8988T (cell line): ENCODE measurements at regions not wholly inside any gene's neighbourhood (a gene's known extent, or its start where the extent isn't known, plus 50 kb on each side); places are given as distances from the start of the nearest gene placed in this dataset.

Experiments used
- DNase-seq: peaks from one replicate; pipeline ENCODE4 v3.0.0; 2011

DNA sequence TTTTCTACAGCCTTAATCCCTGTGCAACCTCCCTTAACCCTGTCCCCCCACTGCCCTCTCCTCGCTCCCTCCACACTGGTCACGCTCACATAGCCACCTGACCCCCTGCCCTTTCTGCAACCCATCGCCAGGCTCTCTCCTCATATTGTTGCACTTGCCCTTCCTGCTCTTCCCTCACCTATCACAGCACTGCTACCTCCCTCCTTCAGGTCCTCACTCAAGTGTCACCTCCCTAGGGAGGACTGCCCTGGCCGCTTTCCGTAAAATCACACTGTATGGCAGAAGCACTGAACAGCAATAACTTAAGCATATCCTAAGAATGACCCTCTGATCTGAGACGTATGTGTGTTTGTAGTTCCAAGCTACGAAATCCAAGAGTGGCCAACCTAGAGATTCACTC lies 406.0 kb downstream of the SIPA1L2 start:
- no peak for DNase-seq

DNA sequence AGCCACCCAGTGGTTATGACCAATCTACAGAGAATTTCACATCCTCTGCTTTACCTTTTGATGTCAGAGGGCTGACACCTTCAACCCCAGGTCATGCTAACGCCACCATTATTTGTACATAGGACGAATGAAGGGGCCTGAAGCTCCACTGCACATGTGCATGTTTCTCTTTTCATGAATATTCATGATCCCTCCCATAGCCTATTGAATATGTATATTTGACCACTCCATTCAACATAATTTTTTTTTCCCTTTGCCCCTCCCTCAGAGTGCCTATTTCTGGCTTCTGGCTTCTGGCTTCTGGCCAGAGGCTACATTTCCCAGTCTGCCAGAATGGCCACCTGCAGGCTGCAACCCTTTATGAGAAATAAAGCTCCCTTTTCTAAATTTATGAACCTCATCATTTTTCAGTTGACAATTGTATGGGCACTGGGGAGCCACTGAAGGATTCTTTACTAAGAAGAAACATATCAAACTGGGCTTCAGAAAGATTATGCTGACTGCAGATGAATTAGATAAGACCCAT lies 406.7 kb downstream of the SIPA1L2 start:
- DNase-seq: no peak

DNA sequence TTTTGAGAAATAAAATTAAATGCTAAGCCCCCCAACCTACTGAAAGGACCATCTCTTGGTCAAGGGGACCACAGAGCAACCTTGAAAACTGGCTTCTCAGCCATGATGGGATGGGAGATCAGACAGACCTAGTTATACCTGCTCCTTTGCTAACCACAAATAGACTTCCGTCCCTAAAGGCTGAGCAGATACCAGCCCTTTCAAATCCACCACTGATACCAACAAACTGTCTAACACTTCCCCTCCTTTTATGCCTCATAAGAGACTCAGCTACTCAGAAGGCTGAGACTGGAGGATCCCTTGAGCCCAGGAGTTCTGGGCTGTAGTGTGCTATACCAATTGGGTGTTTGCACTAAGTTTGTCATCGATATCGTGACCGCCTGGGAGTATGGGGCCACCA lies 407.3 kb downstream of the SIPA1L2 start:
- DNase-seq: no peak

DNA sequence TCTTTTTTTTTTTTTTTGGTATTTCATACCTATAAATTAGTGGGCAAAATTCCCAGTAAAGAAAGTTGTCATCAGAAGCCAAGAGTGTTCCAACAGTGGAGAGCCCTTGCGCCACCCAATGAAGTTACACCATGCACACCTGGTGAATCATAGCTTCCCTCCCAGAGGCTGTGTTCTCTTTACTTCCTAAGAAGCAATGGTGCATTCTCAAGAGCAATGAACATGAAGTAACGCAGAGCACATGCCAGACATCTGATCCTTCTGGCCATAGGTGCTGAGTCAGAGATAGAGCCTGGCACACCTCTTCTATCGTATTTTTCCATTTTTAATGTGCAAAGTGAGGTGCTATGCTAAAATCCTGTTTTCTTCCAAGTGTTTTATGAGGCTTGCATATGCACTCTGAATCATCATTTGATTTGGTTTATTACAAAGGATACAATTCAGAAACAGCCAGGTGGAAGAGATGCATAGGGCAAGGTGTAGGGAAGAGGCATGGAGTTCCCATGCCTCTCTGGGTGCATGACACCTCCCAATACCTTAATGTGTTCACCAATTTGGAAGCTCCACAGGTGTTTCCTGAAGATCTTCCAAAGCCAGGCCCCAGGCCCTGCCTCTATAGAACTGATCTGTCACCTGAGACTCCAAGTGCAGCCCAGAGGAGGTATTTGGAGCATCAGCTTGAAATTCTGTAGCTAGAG lies 408.0 kb downstream of the SIPA1L2 start:
- DNase-seq: no peak

DNA sequence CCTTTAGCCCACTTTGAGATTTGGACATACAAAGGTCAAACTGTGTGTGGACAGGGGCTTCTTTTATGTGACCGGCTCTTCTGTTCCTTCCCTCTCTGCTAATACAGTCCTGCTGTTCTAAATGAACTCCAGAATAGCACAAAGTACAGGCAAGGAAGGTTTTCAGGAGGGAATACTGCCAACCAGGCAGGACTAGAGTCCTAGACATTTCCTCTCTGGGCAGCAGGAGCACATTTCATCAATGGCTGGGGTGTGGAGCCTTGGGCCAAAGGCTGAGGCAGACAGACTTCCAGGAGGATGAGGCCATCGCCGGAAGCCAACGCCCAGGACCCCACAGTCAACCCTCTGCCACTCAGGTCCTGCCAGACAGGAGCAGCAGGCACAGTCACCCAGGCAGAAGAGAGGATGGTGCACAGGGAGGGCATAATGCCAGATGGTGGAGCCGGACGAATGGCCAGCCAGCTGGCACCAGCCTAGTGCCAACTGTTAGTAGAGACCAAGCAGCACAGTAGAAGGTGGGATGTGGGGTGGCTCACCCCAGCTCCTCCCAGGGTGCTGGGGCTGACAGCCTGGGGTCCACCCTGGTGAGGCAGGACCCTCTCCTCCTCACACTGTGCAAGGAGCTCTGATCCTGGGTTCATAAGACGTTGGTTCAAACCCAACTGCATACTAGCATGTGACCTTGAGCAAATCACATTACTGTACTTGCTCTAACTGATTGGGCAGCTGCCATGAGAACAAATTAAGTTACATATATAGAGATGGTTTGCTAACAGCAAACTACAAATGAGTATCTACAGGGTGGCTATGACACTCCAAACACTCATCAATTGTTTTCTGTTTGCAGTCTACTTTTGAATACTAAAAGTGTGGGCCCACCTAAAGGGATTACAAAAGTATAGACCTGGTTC lies 410.7 kb downstream of the SIPA1L2 start:
- no peak for DNase-seq

DNA sequence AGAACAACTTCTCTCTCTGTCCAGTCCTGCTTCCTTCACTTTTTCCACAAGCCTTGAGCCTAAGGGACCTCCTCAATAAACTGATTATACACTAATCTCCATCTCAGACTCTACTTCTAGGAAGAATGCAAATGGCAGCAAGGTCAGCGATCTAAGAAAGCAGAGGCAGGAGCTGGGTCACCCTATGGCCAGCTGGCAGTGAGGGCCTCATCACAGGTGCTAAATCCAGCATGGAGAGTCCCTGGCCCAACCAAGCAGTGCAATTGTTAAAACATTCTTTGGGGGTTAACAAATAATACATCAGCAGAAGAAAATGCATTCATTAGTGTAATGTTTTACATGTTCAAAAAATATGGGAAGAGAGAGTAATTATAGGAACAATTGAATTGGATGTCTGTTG lies 416.0 kb downstream of the SIPA1L2 start:
- DNase-seq: no peak

DNA sequence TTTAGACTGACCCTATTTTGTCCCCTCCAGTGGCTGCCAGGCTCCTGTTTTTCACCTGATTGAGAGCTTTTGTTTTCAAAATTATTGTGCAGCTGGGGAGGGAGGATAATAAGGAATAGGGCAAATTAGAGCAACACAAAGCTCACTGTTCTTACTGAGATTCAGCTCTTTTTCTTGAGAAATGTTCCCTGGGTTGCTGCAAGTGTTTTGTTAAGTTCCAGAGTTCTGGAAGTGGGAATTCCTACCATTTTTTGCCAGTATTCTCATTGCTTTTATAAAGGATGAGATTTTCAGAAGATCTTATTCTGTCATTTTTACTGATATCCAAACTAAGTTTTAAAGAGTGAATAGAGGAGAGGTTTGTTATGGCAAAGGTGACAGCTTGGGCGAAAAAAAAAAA lies 417.7 kb downstream of the SIPA1L2 start:
- no peak for DNase-seq

DNA sequence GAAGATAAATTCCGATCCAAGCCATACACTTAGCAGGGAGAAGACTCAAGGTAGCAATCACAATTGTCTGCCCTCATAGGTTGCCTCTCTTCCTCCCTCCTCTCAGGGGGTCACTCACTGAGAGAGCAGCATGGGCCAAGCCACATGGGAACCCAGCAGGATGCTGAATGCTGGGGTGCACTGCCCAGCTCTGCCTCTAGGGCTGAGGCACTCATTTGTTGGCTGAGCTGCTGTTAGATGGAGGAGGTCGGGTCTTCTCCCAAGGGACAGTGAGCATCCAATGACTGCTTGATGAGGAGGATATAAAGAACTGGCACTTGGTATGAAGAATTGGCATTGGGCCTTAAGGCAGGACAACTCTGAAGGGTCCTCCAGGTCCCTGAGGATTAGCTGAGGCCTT lies 418.8 kb downstream of the SIPA1L2 start:
- peak; percentile 21 for DNase-seq

DNA sequence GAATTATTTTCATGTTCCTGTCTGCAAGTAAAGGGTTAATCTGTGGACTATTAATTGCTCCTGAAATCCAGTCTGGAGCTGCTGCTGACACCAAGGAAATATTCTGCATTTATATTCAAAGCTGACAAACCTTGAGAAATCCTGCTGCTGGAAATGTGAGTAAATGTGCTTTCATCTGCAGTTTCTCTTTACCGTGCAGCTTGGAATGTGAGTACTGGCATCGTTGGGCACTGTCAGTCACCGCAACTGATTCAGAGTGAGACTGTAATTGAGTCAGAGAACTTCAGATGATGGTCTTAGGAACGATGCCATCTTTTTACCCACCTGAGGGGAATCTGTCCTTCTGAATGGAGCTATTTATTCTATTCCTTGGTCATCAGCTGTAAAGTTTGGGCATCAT lies 420.6 kb downstream of the SIPA1L2 start:
- DNase-seq: no peak

DNA sequence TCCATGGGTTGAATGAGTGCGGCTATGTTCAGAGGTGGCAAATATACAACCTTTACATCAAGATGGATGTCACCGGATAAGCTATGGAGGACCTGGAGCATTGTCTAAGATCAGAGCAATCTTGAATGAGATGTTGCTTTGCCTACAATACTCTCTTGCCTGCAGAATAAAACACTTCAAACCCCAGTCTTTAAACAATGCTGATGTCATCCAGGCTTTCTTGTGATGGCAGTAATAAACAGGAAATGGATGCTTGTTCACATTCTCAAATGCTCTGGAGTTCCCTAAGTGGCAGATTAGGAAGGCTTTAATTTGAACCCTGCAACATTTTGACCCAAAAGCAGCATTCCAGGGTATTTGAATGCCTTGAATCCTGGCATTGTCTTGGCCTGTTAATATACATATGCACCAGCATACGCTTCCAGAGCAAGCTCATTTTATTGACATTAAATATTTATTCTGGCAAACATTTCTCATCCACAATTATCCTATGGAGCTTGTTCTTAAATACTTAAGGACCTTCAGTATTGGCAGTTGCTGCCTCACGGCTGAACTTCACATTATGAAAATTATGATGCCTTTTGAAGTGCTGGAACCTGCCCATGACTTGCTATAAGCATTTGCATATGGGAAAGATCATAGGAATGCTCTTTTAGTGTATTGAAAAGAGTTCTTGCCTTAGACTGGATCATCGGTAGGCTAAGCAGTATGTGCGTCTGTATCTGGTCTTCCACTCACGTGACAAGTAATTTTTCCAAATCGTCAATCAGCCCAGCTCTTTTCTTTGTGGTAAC lies 422.7 kb downstream of the SIPA1L2 start:
- no peak for DNase-seq

DNA sequence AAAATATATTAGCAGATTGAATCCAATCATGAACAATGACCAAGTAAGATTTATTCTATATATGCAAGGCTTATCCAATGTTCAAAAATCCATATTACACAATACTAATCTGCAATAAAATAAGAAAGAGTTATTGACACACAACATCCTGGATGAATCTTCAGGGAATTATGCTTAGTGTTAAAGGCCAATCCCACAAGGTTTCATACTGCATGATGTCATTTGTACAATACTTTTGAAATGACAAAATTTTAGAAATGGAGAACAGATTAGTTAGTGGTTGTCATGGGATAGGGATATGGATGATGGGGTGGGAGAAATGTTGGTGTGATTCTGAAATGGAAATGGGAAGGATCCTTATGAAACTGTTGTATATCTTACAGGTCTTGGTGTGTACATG lies 425.7 kb downstream of the SIPA1L2 start:
- DNase-seq: no peak

DNA sequence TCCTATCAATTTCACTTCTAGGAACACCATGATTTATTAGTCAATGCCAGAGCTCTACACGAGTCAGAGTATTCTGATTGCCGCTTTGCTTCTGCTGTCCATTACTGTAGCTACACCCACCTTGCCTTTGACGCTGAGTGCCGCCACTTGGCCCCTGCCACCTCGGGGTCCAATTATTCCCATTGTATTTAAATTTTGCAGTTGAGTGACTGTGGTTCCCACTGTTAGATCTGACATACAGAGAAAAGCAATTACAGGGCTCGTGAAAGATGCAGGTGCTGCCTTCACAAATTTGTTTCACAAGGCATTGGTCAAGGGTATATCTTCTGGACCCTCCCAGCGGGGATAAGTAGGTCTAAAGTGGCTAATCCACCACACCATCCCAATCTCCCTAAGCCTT lies 428.9 kb downstream of the SIPA1L2 start:
- no peak for DNase-seq

DNA sequence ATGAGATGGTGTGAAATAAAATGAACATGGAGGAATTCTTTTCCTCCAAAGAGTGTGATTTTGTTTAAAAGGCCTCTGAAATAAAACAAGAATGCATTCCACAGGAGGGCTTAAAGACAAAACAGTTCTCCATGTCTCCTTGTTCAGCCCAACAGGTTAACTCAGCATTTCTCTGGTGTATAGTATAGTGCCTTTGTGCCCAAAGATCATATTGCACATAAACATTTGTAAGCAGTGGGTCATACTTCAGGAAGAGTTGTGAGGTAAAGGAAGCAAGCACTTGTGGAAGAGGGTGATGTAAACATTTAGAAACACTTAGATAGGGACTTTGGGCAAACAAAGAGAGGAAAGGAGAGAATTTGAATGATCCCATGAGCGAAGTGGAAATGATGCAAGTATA lies 433.9 kb downstream of the SIPA1L2 start:
- DNase-seq: no peak

DNA sequence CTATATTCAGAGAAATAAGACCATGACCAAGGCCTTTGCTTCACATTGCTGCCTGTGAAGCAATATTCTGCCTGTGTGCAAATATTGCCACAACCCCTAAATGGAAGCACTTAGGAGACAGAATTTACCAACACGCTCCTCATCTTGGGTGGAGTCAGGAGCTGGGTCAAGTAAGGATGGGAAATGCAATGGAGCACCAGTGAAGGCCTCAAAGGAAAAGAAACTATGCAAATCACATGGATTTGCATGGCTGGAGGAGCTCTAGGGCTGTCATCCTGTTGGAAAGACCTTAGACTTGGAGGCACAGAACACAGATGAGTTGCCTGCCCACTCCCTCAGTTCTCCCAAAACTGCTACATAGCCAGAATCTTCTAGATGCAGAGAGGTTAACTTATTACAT lies 435.5 kb downstream of the SIPA1L2 start:
- no peak for DNase-seq

DNA sequence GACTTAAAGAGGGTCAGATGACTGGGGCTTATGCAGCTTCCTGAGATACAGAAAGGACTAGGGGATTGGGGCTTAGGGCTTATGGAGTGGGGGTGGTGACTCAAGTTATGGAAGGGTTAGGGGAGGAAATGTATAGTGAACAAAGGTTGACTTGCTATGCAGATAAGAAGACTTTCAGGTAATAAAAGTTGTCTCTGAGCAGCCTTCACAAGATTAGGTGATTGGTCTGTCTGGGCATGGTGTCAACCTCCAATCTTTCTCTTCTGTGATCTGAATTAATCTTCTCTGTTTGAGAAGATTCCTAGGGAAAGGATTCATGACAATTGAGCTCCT lies 436.5 kb downstream of the SIPA1L2 start:
- DNase-seq: no peak

DNA sequence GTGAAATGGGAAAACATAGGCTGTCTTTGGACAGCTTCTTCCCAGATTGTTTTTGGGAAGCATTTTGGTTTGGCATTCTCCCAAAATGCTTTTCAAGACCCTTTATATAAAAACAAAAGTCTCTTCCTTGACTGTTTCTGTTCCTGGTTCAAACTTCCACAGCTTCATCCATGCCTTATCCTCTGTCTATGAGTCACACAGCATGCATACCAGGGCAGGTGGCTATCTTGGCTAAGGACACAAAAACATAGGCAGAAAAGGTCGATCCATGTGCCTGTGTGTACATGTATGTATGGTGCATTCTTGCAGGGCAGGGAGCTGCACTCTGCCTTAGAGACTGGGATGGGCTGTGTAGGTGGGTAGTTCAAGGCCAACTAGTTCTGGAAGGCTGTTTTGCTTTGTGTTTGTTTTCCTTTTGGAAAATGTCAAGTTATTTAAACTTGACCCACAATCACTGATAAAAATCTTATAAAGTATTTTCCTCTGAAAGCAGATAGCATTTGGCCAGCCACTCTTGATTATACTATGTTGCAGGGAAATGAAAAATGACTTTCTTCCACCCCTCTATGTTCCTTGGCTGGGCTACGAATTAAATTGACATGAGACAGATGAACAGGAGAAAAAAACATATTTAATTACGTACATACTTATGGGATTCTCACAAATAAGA lies 437.0 kb downstream of the SIPA1L2 start:
- DNase-seq: no peak

DNA sequence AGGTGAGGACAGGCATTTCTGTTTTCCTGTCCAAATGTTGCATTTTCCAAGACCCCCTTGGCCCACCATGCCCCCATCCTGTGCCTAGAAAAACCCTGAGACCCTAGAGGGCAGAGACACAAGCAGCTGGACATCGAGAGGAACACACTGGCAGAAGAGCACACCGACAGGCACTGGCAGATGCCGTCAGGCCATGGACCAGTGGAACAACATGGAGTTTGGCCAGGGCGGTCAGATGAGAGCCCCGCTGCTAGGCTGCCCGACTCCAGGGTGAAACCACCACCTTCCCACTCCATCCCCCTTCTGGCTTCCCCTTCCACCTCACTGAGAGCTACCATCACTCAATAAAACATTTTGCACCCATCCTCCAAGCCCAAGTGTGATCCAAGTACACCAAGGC lies 438.4 kb downstream of the SIPA1L2 start:
- no peak for DNase-seq

DNA sequence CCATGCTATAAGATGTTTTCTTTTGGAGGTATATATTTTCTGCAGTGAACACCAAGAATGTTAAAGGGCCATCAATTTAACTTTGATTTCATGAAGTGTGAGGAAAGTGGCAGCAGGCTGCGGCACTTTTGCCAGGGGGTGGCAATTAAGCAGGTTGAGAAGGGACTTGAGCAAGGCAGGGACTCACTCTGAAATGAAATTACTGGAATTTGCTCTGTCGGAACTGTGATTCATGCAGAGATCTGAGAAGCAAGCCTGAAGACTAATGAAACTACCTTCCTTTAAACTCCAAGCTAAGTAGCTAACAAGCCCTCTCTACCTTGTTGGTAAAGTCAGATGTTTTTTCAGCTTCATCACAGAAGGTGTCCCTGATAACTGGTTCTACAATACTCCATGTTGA lies 441.6 kb downstream of the SIPA1L2 start:
- DNase-seq: no peak

DNA sequence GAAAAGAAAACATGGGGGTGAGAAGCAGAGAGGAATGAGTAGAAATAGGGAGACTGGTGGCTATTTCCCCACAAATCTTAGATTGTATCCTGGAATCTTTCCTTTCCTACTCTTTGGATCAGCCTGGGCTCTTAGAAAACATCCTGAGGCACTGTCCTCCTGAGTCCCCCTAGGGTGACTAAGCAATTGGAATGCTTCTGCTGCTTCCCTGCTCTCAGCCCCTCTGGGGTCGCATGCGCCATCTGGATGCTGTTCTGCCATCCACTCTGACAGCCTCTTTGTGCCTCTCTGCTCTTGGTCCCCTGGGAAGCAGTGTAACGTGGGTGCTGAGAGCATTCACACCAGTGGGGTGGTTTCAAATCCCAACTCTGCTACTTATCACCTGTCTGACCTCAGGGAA lies 443.0 kb downstream of the SIPA1L2 start:
- no peak for DNase-seq

DNA sequence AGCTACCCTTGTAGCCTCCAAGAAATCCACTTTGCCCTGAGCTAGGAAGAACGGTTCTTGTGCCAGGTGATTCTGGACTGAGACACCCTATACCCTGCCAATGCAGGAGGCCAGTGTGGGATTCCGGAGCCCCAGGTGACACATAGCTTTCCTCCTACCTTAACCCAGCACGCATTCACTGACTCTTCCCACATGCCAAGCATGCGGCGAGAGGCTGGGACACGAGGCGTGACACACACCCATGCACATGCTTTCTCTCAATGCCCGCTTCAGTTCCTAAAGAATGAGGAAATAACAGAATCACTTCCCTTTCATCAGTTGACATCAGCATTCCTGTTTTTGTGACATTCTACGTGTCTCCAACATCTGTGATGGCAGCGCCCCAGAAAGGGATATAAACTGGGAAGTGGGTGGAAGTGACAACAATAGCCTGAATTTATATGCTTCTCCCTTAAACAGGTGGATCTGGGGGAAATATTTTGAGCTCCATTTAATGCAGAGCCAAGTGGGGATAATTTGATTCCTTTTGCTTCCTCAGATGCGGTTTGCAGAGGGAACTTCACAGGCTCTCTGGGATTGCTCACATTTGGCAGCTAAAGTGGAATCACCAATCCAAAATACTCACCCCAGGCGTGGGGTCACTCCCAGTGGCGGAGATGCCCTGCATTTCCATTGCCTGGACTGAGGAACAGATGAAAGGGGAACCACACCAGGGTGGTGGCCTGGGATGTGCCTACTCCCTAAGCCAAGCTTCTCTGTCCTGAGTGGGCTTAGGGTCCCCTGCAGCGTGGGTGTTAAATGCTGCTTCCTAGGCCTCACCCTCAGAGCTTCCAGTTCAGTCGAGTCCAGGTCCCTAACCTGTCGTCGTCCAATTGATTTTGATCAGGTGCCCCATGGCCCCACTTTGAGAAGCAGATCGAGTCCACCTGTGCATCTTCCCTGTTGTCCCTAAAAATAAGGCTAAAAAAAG lies 445.1 kb downstream of the SIPA1L2 start:
- DNase-seq: no peak

DNA sequence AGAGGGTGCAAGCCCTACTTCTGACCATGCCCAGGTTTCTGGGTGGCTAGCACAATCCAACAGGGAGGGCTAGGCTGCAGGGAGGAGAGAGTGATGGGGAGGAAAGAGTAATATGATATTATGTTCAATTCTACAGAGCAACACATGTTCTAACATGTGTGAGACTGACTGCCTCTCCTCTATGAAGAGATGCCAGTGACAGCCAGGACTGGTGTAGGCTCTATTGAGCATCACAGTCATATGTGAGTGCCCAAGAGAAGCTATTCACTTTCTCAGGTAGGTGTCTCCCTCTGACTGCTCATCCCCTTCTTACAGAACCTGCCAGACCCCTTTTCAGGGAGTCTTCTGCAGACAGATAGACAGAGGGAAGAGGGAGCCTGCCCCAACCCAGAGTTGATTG lies 446.1 kb downstream of the SIPA1L2 start:
- no peak for DNase-seq
